Neural cell (in vitro differentiated cells): ENCODE measurements at regions not wholly inside any gene's neighbourhood (a gene's known extent, or its start where the extent isn't known, plus 50 kb on each side); places are given as distances from the start of the nearest gene placed in this dataset.

ENCODE experiments used
- EP300 ChIP-seq: fragments of 450-650 bp; conservative IDR thresholded peaks from 2 replicates; pipeline ENCODE4 v1.6.1; 2014; ENCODE audit warnings: antibody characterized with exemption, mild to moderate bottlenecking, moderate library complexity; ENCODE audit not compliant: poor library complexity, severe bottlenecking
- EZH2 ChIP-seq: fragments of 200-600, 300-800 bp; shearing (Covaris generic), sonication (generic); IDR thresholded peaks from 2 replicates; pipeline ENCODE4 v1.6.1; 2014; ENCODE audit warnings: antibody characterized with exemption, low read length, borderline replicate concordance, mild to moderate bottlenecking; ENCODE audit not compliant: insufficient read depth, poor library complexity, severe bottlenecking
- POLR2AphosphoS5 ChIP-seq: IDR thresholded peaks from 2 replicates; pipeline ENCODE4 v1.6.1; 2012
- TF ChIP-seq, protein P1 (sequence below): fragments of 450-650 bp; IDR thresholded peaks from 2 replicates; pipeline ENCODE4 v1.5.1; 2014; ENCODE audit warnings: antibody characterized with exemption, mild to moderate bottlenecking, moderate library complexity; ENCODE audit not compliant: poor library complexity, severe bottlenecking
- TF ChIP-seq, protein P2 (sequence below): IDR thresholded peaks from 2 replicates; pipeline ENCODE4 v1.6.1; 2012; ENCODE audit warnings: borderline replicate concordance

DNA sequence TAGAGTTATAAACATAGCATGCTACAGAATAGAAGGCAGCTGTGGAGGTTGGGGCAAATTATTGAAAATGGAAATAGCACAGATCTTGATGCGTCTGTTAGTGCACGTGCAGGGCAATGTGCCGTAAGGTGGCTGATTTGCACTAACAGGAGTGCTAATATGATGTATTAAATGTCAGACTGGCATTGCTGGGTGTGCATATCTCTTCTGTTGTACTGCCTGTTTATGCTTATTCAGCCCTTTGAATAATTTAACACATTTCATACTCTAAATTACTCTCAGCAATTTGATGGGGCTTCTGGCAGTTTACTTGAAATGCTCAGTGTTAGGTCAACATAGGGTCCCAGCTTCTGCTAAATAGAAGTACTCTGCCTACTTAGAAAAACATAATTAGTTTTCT, 395.6 kb downstream of the MCTP2 start:
- TF ChIP-seq POLR2AphosphoS5 (no peak), EP300 (no peak), EZH2 (no peak)
- TF ChIP-seq, protein P1, sequence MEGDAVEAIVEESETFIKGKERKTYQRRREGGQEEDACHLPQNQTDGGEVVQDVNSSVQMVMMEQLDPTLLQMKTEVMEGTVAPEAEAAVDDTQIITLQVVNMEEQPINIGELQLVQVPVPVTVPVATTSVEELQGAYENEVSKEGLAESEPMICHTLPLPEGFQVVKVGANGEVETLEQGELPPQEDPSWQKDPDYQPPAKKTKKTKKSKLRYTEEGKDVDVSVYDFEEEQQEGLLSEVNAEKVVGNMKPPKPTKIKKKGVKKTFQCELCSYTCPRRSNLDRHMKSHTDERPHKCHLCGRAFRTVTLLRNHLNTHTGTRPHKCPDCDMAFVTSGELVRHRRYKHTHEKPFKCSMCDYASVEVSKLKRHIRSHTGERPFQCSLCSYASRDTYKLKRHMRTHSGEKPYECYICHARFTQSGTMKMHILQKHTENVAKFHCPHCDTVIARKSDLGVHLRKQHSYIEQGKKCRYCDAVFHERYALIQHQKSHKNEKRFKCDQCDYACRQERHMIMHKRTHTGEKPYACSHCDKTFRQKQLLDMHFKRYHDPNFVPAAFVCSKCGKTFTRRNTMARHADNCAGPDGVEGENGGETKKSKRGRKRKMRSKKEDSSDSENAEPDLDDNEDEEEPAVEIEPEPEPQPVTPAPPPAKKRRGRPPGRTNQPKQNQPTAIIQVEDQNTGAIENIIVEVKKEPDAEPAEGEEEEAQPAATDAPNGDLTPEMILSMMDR: no peak
- TF ChIP-seq, protein P2, sequence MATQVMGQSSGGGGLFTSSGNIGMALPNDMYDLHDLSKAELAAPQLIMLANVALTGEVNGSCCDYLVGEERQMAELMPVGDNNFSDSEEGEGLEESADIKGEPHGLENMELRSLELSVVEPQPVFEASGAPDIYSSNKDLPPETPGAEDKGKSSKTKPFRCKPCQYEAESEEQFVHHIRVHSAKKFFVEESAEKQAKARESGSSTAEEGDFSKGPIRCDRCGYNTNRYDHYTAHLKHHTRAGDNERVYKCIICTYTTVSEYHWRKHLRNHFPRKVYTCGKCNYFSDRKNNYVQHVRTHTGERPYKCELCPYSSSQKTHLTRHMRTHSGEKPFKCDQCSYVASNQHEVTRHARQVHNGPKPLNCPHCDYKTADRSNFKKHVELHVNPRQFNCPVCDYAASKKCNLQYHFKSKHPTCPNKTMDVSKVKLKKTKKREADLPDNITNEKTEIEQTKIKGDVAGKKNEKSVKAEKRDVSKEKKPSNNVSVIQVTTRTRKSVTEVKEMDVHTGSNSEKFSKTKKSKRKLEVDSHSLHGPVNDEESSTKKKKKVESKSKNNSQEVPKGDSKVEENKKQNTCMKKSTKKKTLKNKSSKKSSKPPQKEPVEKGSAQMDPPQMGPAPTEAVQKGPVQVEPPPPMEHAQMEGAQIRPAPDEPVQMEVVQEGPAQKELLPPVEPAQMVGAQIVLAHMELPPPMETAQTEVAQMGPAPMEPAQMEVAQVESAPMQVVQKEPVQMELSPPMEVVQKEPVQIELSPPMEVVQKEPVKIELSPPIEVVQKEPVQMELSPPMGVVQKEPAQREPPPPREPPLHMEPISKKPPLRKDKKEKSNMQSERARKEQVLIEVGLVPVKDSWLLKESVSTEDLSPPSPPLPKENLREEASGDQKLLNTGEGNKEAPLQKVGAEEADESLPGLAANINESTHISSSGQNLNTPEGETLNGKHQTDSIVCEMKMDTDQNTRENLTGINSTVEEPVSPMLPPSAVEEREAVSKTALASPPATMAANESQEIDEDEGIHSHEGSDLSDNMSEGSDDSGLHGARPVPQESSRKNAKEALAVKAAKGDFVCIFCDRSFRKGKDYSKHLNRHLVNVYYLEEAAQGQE: no peak
